ENCODE measurements at regions not wholly inside any gene's neighbourhood (a gene's known extent, or its start where the extent isn't known, plus 50 kb on each side); places are given as distances from the start of the nearest gene placed in this dataset.

DNA sequence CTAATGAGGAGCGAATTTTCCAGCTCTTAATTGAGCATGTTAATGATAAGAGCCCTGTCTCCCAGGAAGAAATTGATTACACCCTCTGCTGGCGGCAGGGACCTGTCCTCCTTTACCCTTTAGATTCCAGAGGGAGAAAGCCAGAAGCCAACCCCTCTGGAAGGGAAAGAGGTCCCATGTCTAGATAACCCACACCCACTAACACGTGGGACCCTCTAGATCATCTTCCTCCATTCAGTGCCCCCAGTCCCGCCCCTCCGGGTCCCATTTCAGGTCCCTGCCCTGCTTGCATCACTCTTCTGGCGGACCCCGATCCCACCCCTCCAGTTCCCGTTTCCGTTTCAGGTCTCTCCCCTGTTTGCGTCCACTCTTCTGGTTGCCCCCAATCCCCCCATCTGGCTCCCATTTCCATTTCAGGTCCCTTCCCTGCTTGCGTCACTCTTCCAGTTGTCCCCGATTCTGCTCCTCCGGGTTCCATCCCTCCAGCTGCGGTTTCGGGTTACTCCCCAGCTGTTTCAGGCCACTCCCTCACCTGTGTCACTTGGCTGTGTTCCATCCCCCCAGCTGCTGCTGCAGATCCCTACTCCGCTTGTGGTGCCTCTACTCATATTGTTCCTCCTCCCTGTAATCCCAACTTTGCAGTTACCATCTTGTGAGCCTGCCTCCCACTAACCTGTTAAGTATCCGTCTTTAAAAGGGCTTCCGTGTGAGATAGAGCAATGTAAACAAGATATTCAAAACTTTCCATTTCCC lies 202.4 kb downstream of the SH2D4B start:
- in situ Hi-C loops (cut with MboI; ENCODE audit: low sequenced_read_pairs) (no loop called here), dilution Hi-C loops (cut with HindIII; ENCODE audit: low sequenced_read_pairs, unreplicated experiment) (no loop called here), intact Hi-C loops (cut with micrococcal nuclease) (no loop called here)
- H4K91ac ChIP-seq (ENCODE audit: insufficient read depth, low read depth, low read length), result no peak overlapping the region
- no peak overlapping the region for H2BK5ac ChIP-seq (ENCODE audit: low read depth, low read length, poor library complexity, severe bottlenecking)
- H2BK20ac ChIP-seq (ENCODE audit: low read depth, low read length), result no peak overlapping the region
- H4K8ac ChIP-seq (ENCODE audit: low read depth in 2 of 2, low read length in 2 of 2), result no peak overlapping the region
- no peaks in the 10 kb centered on the region for H3K4me1 ChIP-seq (ENCODE audit: control insufficient read depth, insufficient read depth, low read length)
- H4K20me1 ChIP-seq (ENCODE audit: insufficient read depth, low read length), result no peaks in the 10 kb centered on the region
- H3K9ac ChIP-seq (ENCODE audit: low read depth, low read length), result no peak overlapping the region
- POLR2A ChIA-PET (ENCODE audit: unreplicated experiment), result no interaction called here
- no peaks in the 10 kb centered on the region for H3K27me3 ChIP-seq (ENCODE audit: control insufficient read depth, insufficient read depth, low read length)
- H3K18ac ChIP-seq (ENCODE audit: low read depth, low read length), result no peak overlapping the region
- no peak overlapping the region for H3K23ac ChIP-seq (ENCODE audit: low read depth, low read length)
- no peaks in the 10 kb centered on the region for H3K9me1 ChIP-seq (ENCODE audit: insufficient read depth, low read length)
- H2AFZ ChIP-seq (replicated peaks; ENCODE audit: low read length, poor library complexity), result no peak overlapping the region
- no peak overlapping the region for H3K56ac ChIP-seq (ENCODE audit: extremely low read depth, insufficient read depth, low read length)
- no peak overlapping the region for H2AK5ac ChIP-seq (ENCODE audit: low read depth, low read length)
- WGBS, 2 experiments (ENCODE audit: extremely low coverage in 2 of 2, insufficient read length in 1 of 2), result 78% methylated on average over 10 of the region's 18 CpGs; no CpG with 5 or more reads in 1 of the 2 experiments
- H3K4ac ChIP-seq (ENCODE audit: low read depth, low read length), result no peak overlapping the region
- DNase-seq, result no peak
- no peak overlapping the region for H2BK15ac ChIP-seq (ENCODE audit: low read depth, low read length)
- BruUV-seq (replicated peaks), result no TSS peak
- ATAC-seq (ENCODE audit: low read depth), result no peak
- H4K5ac ChIP-seq (ENCODE audit: low read depth, low read length), result no peak overlapping the region
- no peaks in the 10 kb centered on the region for H3K79me1 ChIP-seq (ENCODE audit: low read depth in 1 of 2, low read length in 2 of 2)
- no peak for TF ChIP-seq MAFK (IDR thresholded peaks at IDR 0.05; ENCODE audit: low read depth, low read length)
- no peak for TF ChIP-seq RCOR1 (IDR thresholded peaks at IDR 0.05; ENCODE audit: insufficient replicate concordance, low read length)
- TF ChIP-seq ELK1 (IDR thresholded peaks at IDR 0.05; ENCODE audit: borderline replicate concordance, low read depth, low read length), result no peak
- TF ChIP-seq BHLHE40 (IDR thresholded peaks at IDR 0.05; ENCODE audit: low read depth, low read length), result no peak
- CTCF ChIA-PET, result interaction anchor here (0.6 kb wide), 1 partner anchor 25 kb away, joined by 3 read pairs; no protein-coding TSS in a partner anchor
- no peak overlapping the region for H2AK9ac ChIP-seq (replicated peaks; ENCODE audit: low read depth, low read length, poor library complexity)
- H3K4me3 ChIP-seq (ENCODE audit: insufficient read depth, low read depth, low read length), result no peak overlapping the region
- no peak overlapping the region for H2BK120ac ChIP-seq (ENCODE audit: low read depth, low read length)
- H3K14ac ChIP-seq (replicated peaks; ENCODE audit: low read depth, low read length), result no peak overlapping the region
- no peak overlapping the region for H3K27ac ChIP-seq (ENCODE audit: insufficient read depth, low read length)
- no peaks in the 10 kb centered on the region for H3K36me3 ChIP-seq (ENCODE audit: control insufficient read depth, insufficient read depth, low read length)
- H3K9me3 ChIP-seq (ENCODE audit: control insufficient read depth, insufficient read depth, low read length), result peaks cover 2% of the 10 kb centered on the region; the same call in 1 of the 2 replicates
- H3K4me2 ChIP-seq (ENCODE audit: low read depth, low read length), result no peak overlapping the region

Data from IMR-90 (cell line).